ENCODE measurements at regions not wholly inside any gene's neighbourhood (a gene's known extent, or its start where the extent isn't known, plus 50 kb on each side); places are given as distances from the start of the nearest gene placed in this dataset.

DNA sequence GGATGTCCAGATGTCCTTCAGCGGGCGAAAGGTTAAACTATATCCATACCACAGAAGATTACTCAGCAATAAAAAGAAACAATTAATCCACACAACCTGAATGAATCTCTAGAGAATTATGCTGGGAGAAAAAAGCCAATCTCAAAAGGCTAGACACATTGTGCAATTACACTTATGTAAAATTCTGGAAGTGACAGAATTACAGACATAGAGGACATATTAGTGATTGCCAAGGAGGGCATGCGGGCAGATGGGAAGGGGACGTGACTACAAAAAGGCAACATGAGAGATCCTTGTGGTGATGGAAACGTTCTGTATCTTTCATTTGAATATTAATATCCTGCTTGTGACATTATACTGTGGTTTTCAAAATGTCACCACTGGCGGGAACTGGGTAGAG, 103.5 kb upstream of the BMAL1 start:
- TF ChIP-seq, protein P1, sequence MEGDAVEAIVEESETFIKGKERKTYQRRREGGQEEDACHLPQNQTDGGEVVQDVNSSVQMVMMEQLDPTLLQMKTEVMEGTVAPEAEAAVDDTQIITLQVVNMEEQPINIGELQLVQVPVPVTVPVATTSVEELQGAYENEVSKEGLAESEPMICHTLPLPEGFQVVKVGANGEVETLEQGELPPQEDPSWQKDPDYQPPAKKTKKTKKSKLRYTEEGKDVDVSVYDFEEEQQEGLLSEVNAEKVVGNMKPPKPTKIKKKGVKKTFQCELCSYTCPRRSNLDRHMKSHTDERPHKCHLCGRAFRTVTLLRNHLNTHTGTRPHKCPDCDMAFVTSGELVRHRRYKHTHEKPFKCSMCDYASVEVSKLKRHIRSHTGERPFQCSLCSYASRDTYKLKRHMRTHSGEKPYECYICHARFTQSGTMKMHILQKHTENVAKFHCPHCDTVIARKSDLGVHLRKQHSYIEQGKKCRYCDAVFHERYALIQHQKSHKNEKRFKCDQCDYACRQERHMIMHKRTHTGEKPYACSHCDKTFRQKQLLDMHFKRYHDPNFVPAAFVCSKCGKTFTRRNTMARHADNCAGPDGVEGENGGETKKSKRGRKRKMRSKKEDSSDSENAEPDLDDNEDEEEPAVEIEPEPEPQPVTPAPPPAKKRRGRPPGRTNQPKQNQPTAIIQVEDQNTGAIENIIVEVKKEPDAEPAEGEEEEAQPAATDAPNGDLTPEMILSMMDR (IDR thresholded peaks at IDR 0.05), result no peak
- no peak for TF ChIP-seq POLR2AphosphoS5 (IDR thresholded peaks at IDR 0.05)
- TF ChIP-seq EP300 (IDR thresholded peaks at IDR 0.05), result no peak

All from stomach (tissue), 4 donors.